ENCODE measurements at regions not wholly inside any gene's neighbourhood (a gene's known extent, or its start where the extent isn't known, plus 50 kb on each side); places are given as distances from the start of the nearest gene placed in this dataset.
A peak's percentile ranks its signal among the peaks of the same experiment; 100 is the strongest.
"Not testable (repeated sequence)": the region's sequence is repeated elsewhere in the genome, so short reads cannot be mapped to it uniquely, and the experiment has no call there.

GRCh38 chr12:84413656-84414055 is 498.9 kb downstream of the SLC6A15 start:
- no peak for DNase-seq (ENCODE audit: low read depth in 4 of 4, low spot score in 2 of 4)

DNA sequence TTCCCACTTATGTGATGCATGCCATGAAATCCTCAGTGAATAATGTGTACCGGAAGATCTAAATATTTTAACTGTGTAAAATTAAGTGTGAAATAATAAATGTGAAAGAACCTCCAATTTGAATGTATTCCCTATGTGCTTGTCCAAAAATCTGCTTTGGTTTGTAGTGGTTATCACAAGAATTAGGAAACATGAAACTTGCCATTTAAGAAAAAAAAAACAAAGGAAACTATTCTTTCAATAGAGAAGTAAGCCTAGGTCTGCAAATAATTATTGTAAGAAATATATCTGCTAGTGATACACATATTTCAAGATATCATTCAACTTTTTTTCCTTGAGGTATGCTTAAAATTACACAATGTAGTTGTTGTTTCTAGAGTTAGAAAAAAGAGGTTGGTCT is 500.4 kb downstream of the SLC6A15 start:
- DNase-seq (ENCODE audit: low read depth in 4 of 4, low spot score in 2 of 4) = no peak

- no peak for DNase-seq (ENCODE audit: low read depth in 4 of 4, low spot score in 2 of 4)
Measured at GRCh38 chr12:84411031-84411430, 501.6 kb downstream of the SLC6A15 start.

GRCh38 chr12:84408936-84409335 is 503.7 kb downstream of the SLC6A15 start:
- no peak for DNase-seq (ENCODE audit: low read depth in 4 of 4, low spot score in 2 of 4)

- not testable (repeated sequence) for DNase-seq (ENCODE audit: low read depth in 4 of 4, low spot score in 2 of 4)
Measured at GRCh38 chr12:84406720-84407119, 505.9 kb downstream of the SLC6A15 start.

DNA sequence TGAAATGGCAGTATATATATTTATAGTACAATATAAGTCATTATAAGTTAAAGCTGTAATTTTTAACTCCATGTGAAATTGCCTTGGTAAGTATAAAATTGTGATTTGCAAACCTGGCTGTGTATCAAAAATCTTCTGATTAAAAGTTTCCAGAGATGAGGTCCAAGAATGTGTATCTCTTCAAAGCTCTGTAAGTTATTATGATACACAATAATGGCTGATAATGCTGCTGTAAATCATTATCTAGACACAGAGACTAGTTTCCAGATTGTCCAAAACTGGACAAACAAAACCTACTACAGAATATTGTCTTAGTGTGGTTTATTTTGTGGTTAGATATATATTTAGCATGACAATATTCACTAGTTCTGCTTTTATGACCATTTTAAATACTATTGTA is 514.8 kb downstream of the SLC6A15 start:
- DNase-seq (ENCODE audit: low read depth in 4 of 4, low spot score in 2 of 4) = no peak

- no peak for DNase-seq (ENCODE audit: low read depth in 4 of 4, low spot score in 2 of 4)
Measured at GRCh38 chr12:84397263-84397662, 515.3 kb downstream of the SLC6A15 start.

GRCh38 chr12:84391176-84391575 is 521.4 kb downstream of the SLC6A15 start:
- not testable (repeated sequence) for DNase-seq (ENCODE audit: low read depth in 4 of 4, low spot score in 2 of 4)

- DNase-seq (ENCODE audit: low read depth in 4 of 4, low spot score in 2 of 4) = no peak
Measured at GRCh38 chr12:84384384-84384783, 528.2 kb downstream of the SLC6A15 start.

DNA sequence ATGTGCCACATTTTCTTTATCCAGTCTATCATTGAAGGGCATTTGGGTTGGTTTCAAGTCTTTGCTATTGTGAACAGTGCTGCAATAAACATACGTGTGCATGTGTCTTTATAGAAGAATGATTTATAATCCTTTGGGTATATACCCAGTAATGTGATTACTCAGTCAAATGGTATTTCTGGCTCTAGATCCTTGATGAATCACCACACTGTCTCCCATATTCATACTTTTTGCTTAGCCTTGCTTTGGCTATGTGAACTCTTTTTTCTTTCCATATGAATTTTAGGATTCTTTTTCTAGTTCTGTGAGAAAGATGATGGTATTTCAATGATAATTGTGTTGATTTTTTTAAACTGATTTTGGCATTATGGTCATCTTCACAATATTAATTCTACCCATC is 530.1 kb downstream of the SLC6A15 start:
- not testable (repeated sequence) for DNase-seq (ENCODE audit: low read depth in 4 of 4, low spot score in 2 of 4)

GRCh38 chr12:84376320-84376719 is 536.3 kb downstream of the SLC6A15 start:
- DNase-seq (ENCODE audit: low read depth in 4 of 4, low spot score in 2 of 4) = no peak

DNA sequence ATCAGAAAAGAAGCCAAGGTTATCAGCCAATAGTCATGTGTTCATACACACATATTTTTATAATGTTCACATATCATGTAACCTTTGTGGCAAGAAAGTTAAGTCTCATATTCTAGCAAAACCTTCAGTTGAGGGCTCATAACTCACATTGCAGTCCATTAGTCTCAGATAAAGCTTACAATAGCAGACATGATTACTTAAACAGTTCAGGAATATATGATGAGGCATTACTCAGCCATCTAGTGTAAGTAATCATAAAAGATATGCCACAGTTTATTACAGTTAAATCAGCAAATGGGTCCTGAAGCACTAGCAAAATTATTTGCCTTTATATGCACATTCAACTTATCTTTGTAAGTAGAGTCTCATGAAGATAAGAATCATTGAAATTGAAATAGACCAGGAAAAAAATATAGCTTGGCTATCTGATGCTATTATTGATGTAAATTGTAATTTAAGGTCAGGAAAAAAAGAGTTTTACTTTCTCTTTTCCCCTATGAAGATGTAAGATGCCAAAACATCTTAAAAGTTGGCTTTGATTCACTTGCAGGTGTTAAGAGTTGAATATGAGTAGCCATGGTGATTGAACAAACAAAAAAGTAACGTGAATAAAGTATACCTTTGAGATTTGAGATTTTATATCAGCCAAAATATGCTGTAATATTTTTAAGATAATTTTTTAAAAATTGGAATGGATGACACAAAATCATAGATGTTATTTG is 537.0 kb downstream of the SLC6A15 start:
- no peak for DNase-seq (ENCODE audit: low read depth in 4 of 4, low spot score in 2 of 4)

DNA sequence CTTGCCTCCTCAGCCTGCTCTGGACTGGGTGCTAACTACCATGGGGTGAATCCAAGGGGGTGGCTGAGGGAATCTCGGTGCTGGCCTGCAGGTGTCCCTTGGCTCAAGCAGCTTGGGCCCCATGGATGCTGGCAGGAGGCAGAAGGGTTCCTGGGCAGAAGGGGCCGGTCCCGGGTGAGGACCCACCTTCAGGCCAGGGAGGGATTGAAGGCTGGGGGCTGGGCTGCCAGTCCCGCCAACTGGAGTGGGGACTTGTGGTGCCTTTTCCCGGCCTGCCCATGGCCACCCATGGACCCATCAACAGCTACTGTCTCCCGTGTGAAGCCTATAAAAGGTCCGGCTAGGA is 550.1 kb downstream of the SLC6A15 start:
- DNase-seq (ENCODE audit: low read depth in 4 of 4, low spot score in 2 of 4) = no peak

DNA sequence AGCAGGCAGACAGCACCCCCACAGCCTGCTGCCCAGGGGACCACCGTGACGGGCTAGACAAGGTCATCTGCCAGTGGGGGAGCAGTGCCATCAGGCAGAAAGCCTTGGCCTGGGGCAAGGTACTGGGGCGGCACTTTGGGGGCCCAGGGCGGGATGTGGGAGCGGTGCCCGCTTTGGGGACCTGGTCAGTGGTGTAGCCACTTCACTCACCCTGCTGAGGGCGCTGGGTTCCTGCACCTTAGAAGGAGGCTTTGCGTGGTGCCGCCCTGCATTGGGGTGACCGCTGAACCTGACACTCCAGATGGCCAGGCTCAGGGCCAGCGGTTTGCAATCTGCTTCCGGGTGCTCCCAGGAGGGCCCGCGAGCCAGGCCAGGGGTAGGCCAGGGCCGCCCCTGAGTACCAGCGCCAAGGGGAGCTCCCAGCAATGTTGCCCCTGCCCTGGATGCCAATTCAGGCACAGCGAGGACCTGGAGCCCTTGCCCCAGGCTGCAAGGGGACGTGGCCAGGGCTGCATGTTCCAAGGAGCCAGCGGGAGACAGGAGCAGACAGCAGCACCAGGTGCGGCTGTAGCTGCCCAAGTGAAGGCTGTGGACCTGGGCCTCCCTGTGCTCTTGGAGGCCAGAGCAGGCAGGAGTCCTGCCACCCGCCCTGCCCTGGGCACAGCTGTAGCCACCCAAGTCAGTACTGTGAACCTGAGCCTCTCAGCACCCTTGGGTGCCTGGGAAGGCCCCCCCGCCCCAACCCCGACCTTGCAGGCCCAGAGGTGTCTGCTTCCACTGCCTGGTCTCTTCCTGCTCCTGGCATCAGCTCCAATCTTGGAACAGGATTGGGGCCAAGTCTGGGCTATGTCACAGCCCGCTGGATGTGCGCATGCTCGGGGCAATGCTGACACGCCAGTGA is 550.7 kb downstream of the SLC6A15 start:
- no peak for DNase-seq (ENCODE audit: low read depth in 4 of 4, low spot score in 2 of 4)

DNA sequence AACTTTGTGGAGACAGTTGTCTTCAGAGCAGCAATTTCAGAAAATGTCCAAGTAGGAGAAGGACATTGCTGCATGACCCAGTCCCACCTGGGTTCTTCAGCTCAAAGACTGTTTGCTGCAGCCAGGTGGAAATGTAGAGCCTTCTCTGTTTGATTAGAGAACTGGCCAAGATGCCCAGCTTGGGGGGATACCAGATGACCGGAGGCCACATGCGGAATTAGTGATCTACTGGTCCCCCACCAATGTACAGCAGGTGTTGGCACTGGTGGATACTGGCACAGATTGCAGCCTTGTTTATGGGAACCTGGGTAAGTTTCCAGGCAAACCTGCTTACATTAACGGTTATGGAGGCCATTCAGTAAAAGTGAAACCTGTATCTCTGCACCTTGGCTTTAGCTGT is 555.3 kb downstream of the SLC6A15 start:
- DNase-seq (ENCODE audit: low read depth in 4 of 4, low spot score in 2 of 4) = no peak

DNA sequence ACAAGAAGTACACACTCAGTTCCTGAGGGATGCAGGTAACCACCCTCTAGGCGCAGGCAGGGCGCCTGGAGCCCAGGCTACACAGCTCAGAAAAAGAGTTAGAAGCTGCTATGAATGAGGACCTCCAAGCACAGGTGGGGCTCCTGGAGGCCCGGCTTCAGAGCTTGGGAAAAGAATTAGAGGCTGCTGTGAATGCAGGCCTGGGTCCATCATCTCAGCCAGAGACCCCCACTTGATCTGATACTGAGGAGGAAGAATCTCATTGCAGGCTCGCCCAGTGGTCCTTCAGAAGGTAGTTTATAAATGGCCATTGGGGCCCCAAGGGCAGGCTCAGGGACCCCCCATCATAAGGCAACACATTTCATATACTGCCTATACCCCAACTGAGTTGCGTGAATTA is 556.4 kb downstream of the SLC6A15 start:
- DNase-seq (ENCODE audit: low read depth in 4 of 4, low spot score in 2 of 4) = no peak

DNA sequence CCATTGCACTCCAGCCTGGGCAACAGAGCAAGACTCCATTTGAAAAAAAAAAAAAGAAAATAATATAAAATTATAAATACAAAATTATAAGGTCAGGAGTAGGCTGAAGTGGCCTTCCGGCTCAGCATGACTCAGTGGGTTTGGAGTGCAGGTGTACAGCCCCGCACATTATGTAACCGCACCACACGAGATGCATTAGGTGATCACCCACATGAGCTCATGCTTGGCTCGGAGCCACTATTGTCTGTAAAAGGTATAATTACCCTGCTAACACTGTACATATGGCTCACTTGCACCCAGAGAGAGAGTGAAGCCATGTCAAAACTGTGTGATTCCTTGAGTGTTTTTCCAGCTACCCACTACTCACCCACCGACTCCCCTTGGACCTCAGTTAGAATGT is 557.0 kb downstream of the SLC6A15 start:
- no peak for DNase-seq (ENCODE audit: low read depth in 4 of 4, low spot score in 2 of 4)

- no peak for DNase-seq (ENCODE audit: low read depth in 4 of 4, low spot score in 2 of 4)
Measured at GRCh38 chr12:84348582-84348981, 564.0 kb downstream of the SLC6A15 start.

GRCh38 chr12:84341467-84342193 is 571.0 kb downstream of the SLC6A15 start:
- no peak for DNase-seq (ENCODE audit: low read depth in 4 of 4, low spot score in 2 of 4)

GRCh38 chr12:84336231-84336630 is 576.4 kb downstream of the SLC6A15 start:
- no peak for DNase-seq (ENCODE audit: low read depth in 4 of 4, low spot score in 2 of 4)

DNA sequence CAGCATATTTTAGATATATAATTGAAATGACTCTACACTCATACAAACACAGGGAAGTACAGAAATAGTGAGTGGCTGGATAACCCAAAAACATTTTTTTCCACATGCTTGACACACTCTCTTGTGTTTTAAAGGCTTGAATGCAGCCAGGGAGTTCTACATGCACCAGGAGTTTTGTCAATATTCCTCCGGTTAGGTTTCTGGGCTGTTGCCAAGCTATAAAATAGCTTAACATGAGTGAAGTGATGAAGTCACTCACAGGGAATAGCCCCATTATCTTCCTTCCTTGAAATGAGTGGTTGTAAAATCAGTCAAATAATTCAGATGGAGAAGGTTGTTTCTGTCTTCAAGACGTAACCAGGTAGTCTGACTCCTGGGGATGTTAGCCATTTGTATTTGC is 582.7 kb downstream of the SLC6A15 start:
- peak in 2 of 4 donors; percentile 9 to 44 for DNase-seq (ENCODE audit: low read depth in 4 of 4, low spot score in 2 of 4)

Measured in left renal cortex interstitium (tissue), 4 donors.